GM23338 (cell line): ENCODE measurements at regions not wholly inside any gene's neighbourhood (a gene's known extent, or its start where the extent isn't known, plus 50 kb on each side); places are given as distances from the start of the nearest gene placed in this dataset.

ENCODE experiments used
- ATAC-seq: fragments of 200-7000 bp; cut with Tn5 transposase; 3 replicates; pipeline ENCODE4 v1.9.1; 2020
- DNase-seq: peaks from one replicate; pipeline ENCODE4 v3.0.0-alpha.2; 2015; ENCODE audit warnings: low spot score
- H2AFZ ChIP-seq: fragments of 200-600 bp; sonication (generic); 2 replicates; pipeline ENCODE4 v1.8.0; 2016; ENCODE audit warnings: antibody characterized with exemption, mild to moderate bottlenecking, moderate library complexity
- H3F3A ChIP-seq: fragments of 200-600 bp; sonication (generic); replicated peaks from 2 replicates; pipeline ENCODE4 v1.8.0; 2017; ENCODE audit warnings: antibody characterized with exemption, mixed run types, low read depth
- H3K27ac ChIP-seq: fragments of 200-600 bp; sonication (generic); 2 replicates; pipeline ENCODE4 v1.6.1; 2016; ENCODE audit warnings: low read depth
- H3K27me3 ChIP-seq: fragments of 200-600 bp; sonication (generic); 2 replicates; pipeline ENCODE4 v1.8.0; 2016; ENCODE audit warnings: mild to moderate bottlenecking, mixed run types, moderate library complexity; ENCODE audit not compliant: insufficient read depth
- H3K36me3 ChIP-seq: fragments of 200-600 bp; sonication (generic); 2 replicates; pipeline ENCODE4 v1.8.0; 2016; ENCODE audit warnings: mild to moderate bottlenecking; ENCODE audit not compliant: insufficient read depth
- H3K4me1 ChIP-seq: fragments of 200-600 bp; sonication (generic); 2 replicates; pipeline ENCODE4 v1.8.0; 2016; ENCODE audit warnings: mild to moderate bottlenecking, moderate library complexity; ENCODE audit not compliant: insufficient read depth
- H3K4me2 ChIP-seq: fragments of 200-600 bp; sonication (generic); 2 replicates; pipeline ENCODE4 v1.7.1; 2017; ENCODE audit warnings: mixed run types
- H3K4me3 ChIP-seq: fragments of 200-600 bp; sonication (generic); 2 replicates; pipeline ENCODE4 v1.6.1; 2016; ENCODE audit warnings: mixed run types
- H3K79me2 ChIP-seq: fragments of 200-600 bp; sonication (generic); replicated peaks from 2 replicates; pipeline ENCODE4 v1.8.0; 2017; ENCODE audit warnings: mild to moderate bottlenecking; ENCODE audit not compliant: insufficient read depth
- H3K9me2 ChIP-seq: fragments of 200-600 bp; sonication (generic); 2 replicates; pipeline ENCODE4 v1.8.0; 2017; ENCODE audit not compliant: insufficient read depth
- H4K20me1 ChIP-seq: fragments of 200-600 bp; sonication (generic); replicated peaks from 2 replicates; pipeline ENCODE4 v1.8.0; 2017; ENCODE audit warnings: mild to moderate bottlenecking; ENCODE audit not compliant: insufficient read depth
- H3K27ac Mint-ChIP-seq: 2 replicates; pipeline ENCODE4 v1.8.0; 2020; ENCODE audit warnings: inconsistent platforms, mild to moderate bottlenecking, moderate library complexity, mixed read lengths
- H3K27me3 Mint-ChIP-seq: 3 replicates; pipeline ENCODE4 v1.8.0; 2022; ENCODE audit warnings: low read depth, mild to moderate bottlenecking, moderate library complexity, mixed read lengths, inconsistent platforms; ENCODE audit not compliant: insufficient read depth, poor library complexity
- H3K36me3 Mint-ChIP-seq: 3 replicates; pipeline ENCODE4 v1.8.0; 2021; ENCODE audit warnings: low read depth, mild to moderate bottlenecking, inconsistent platforms, moderate library complexity, mixed read lengths
- H3K4me1 Mint-ChIP-seq: 3 replicates; pipeline ENCODE4 v1.8.0; 2020; ENCODE audit warnings: mild to moderate bottlenecking, inconsistent platforms, mixed read lengths
- H3K4me3 Mint-ChIP-seq: 3 replicates; pipeline ENCODE4 v1.8.0; 2021; ENCODE audit warnings: moderate library complexity, mild to moderate bottlenecking, inconsistent platforms, mixed read lengths
- H3K9me3 Mint-ChIP-seq: 3 replicates; pipeline ENCODE4 v1.8.0; 2020; ENCODE audit warnings: moderate library complexity, mild to moderate bottlenecking, inconsistent platforms, mixed read lengths
- CREB1 ChIP-seq: fragments of 250-450 bp; sonication (Bioruptor Pico); IDR thresholded peaks from 2 replicates; pipeline ENCODE4 v1.5.0; 2020; ENCODE audit warnings: low read depth, mild to moderate bottlenecking, moderate library complexity
- ETS1 ChIP-seq: IDR thresholded peaks from 2 replicates; pipeline ENCODE4 v1.6.1; 2016; ENCODE audit warnings: antibody characterized with exemption
- EZH2 ChIP-seq: fragments of 200-600 bp; sonication (generic); IDR thresholded peaks from one replicate; pipeline ENCODE4 v1.8.0; 2017; ENCODE audit warnings: antibody characterized with exemption, mild to moderate bottlenecking, low read depth; ENCODE audit not compliant: unreplicated experiment
- JUNB ChIP-seq: IDR thresholded peaks from one replicate; pipeline ENCODE4 v1.6.1; 2016; ENCODE audit warnings: antibody characterized with exemption; ENCODE audit not compliant: unreplicated experiment
- NANOG ChIP-seq: IDR thresholded peaks from 2 replicates; pipeline ENCODE4 v1.6.1; 2016; ENCODE audit warnings: antibody characterized with exemption, borderline replicate concordance
- POLR2AphosphoS5 ChIP-seq: IDR thresholded peaks from 2 replicates; pipeline ENCODE4 v1.6.1; 2016; ENCODE audit warnings: antibody characterized with exemption, low read depth
- REST ChIP-seq: IDR thresholded peaks from one replicate; pipeline ENCODE4 v1.6.1; 2018; ENCODE audit warnings: antibody characterized with exemption; ENCODE audit not compliant: unreplicated experiment
- ZNF462 ChIP-seq: fragments of 250-450 bp; sonication (Bioruptor Pico); IDR thresholded peaks from 2 replicates; pipeline ENCODE4 v1.5.0; 2020; ENCODE audit warnings: mild to moderate bottlenecking, moderate library complexity

GRCh38 chr12:78559886-78560285 is 304.7 kb upstream of the SYT1 start:
- no peak for DNase-seq
- H3K9me2 ChIP-seq = no peaks in the 10 kb centered on the region
- peaks cover 21% of the 10 kb centered on the region for H3K4me1 Mint-ChIP-seq
- no peak for TF ChIP-seq EZH2
- TF ChIP-seq JUNB = no peak
- TF ChIP-seq REST = no peak
- TF ChIP-seq CREB1 (CRISPR knock-in tag) = no peak
- no peak for TF ChIP-seq NANOG
- no peaks in the 10 kb centered on the region for H3K36me3 ChIP-seq
- H3K4me2 ChIP-seq = peak overlapping the region; percentile 14; the same call in 1 of the 2 replicates
- H3K27me3 Mint-ChIP-seq = no peaks in the 10 kb centered on the region
- H3K4me3 Mint-ChIP-seq = no peak overlapping the region
- no peak for ATAC-seq
- no peaks in the 10 kb centered on the region for H3K9me3 Mint-ChIP-seq
- no peak overlapping the region for H3K4me3 ChIP-seq
- H3F3A ChIP-seq = no peaks in the 10 kb centered on the region
- no peak overlapping the region for H3K27ac ChIP-seq
- H3K79me2 ChIP-seq = no peaks in the 10 kb centered on the region
- no peaks in the 10 kb centered on the region for H3K27me3 ChIP-seq
- H4K20me1 ChIP-seq = no peaks in the 10 kb centered on the region
- 0 out of 2 replicates have a peak overlapping the region, but pooled peaks have one; percentile 8 for H3K27ac Mint-ChIP-seq
- H3K36me3 Mint-ChIP-seq = no peaks in the 10 kb centered on the region
- H3K4me1 ChIP-seq = peaks cover 4% of the 10 kb centered on the region; the same call in 1 of the 2 replicates
- H2AFZ ChIP-seq = no peak overlapping the region

- no peaks in the 10 kb centered on the region for H3K36me3 Mint-ChIP-seq
- H3K4me2 ChIP-seq = no peak overlapping the region
- H3K4me1 Mint-ChIP-seq = peaks cover 21% of the 10 kb centered on the region
- H3K4me1 ChIP-seq = peaks cover 4% of the 10 kb centered on the region; the same call in 1 of the 2 replicates
- no peak for DNase-seq
- H3K4me3 Mint-ChIP-seq = no peak overlapping the region
- TF ChIP-seq NANOG (no peak), JUNB (no peak), CREB1 (CRISPR knock-in tag) (no peak), ZNF462 (no peak), POLR2AphosphoS5 (no peak), ETS1 (no peak)
- no peaks in the 10 kb centered on the region for H3K27me3 Mint-ChIP-seq
- no peaks in the 10 kb centered on the region for H3K36me3 ChIP-seq
- H3F3A ChIP-seq = no peaks in the 10 kb centered on the region
- no peak overlapping the region for H3K27ac Mint-ChIP-seq
- no peaks in the 10 kb centered on the region for H4K20me1 ChIP-seq
- no peak overlapping the region for H3K27ac ChIP-seq
- ATAC-seq = no peak
- no peaks in the 10 kb centered on the region for H3K79me2 ChIP-seq
- no peaks in the 10 kb centered on the region for H3K9me2 ChIP-seq
- H3K9me3 Mint-ChIP-seq = no peaks in the 10 kb centered on the region
- H3K27me3 ChIP-seq = no peaks in the 10 kb centered on the region
- H2AFZ ChIP-seq = no peak overlapping the region
- H3K4me3 ChIP-seq = no peak overlapping the region
Observed at GRCh38 chr12:78560633-78561032, 303.9 kb upstream of the SYT1 start.
